Right lung (tissue), 2 donors: ENCODE measurements at regions not wholly inside any gene's neighbourhood (a gene's known extent, or its start where the extent isn't known, plus 50 kb on each side); places are given as distances from the start of the nearest gene placed in this dataset.

Experiments used
- DNase-seq, 2 donors: peaks; one replicate each; pipeline ENCODE4 v3.0.0-alpha.2; 2013

DNA sequence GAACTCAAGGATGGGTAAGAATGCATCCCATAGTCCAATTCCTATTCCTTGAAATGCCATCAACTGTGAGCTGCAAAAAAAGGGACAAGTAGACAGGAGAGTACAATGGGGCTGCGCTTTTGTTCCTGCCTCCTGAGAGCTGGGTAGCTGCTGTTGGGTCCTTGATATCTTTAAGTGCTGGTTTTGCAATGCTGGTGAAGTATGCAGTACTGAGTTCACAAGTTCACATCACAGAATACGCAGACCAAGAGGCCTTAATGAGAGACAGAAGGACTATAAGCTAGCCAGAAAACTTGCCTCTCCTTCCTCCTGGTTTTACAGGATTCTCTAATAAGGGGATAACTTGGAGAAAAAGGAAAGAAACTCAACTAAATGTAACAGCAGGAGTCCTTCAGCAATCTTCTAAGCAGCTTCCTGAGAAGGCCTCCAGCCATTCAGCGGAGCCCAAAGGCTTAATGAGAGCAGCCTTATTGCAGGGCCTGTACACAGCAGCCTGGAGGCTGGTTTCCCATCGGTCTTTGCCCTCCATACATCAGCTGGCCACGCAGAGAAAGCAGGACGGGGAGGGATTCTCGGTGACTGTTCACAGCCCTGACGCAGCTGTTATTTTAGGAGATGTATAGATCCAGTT lies 293.1 kb downstream of the CDCA7 start:
- DNase-seq, result peak; percentile 38 to 46

DNA sequence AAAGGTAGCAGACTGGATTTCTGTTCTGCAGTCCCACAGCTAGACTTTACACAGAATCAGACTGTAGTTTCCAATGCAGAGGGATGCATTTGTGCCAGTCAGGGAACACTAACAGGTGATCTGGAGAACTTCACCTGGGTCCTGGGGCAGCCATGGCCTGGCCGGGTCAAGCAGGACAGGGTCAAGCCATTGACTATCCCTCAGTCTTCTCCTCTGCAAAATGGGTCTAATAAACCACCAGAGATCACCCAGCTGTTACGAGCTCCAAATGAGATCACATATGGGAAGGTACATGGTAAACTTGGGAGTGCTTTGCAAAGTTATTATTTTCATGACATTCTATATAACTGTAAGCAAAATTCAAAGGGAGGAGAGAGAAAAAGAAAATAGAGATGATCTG lies 294.1 kb downstream of the CDCA7 start:
- no peak for DNase-seq

DNA sequence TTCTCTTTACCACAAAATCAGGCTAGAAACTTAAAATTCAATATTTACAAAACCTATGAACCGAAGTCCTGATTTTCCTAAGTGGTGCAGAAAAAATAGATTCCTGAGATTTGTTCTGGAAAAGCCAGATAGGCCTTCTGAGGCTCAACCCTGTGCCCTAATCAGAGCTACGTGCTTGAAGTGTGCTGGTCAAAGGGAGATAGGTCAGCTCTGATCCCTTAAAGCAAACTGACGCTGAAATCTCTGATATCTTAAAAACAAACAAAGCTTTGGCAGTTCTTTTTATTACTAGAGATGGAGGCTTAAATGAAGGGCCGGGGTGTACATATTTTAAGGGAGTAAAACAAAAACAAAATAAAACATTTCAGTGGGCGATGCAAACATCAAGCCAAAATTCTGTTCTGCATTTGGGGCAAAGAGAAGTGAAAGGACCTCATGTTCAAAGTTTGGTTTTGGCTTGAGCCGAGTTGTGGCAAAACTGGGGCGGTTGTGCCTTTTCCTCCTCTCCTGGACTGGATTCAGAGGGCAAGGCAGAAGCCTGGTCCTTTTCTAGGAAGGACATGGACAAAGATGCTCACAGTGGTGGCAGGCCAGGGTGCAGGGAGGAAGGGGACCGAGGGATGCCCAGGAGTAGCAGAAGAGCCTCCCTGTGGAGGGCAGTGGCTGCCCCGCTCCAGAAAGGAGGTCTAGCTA lies 295.0 kb downstream of the CDCA7 start:
- DNase-seq, result no peak

DNA sequence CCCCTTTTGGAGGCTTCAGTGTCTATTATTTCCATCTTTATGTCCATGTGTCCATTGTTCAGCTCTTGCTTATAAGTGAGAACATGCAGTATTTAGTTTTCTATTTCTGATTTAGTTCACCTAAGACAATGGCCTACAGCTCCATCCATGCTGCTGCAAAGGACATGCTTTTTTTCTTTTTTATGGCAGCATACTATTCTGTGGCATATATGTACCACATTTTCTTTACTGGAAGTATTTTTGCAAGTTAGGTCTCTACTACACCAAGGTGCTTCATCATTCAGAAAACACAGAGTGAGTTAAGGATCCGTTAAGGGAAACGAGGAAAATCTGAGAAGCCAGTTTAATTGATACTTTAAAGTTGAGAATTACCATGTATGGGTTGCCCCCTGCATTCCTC lies 297.2 kb downstream of the CDCA7 start:
- DNase-seq, result no peak

DNA sequence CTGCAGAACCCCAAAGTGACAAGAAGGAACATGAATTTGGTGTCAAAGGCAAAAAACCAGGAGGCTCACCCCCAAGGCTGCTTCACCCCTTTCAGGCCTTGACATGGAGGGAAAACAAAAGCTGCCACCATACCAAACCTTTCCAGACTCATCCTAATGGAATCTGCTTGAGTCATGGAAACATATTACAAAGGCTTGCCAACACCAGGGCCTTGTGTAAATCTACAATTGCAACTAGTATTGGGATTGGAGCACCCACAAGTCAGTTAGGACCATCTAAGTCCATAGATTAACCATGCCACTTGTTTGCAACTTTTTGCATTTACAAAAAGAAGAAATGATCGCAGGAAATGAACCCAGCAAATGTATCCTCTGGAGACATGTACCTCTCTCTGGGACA lies 297.6 kb downstream of the CDCA7 start:
- DNase-seq, result no peak

DNA sequence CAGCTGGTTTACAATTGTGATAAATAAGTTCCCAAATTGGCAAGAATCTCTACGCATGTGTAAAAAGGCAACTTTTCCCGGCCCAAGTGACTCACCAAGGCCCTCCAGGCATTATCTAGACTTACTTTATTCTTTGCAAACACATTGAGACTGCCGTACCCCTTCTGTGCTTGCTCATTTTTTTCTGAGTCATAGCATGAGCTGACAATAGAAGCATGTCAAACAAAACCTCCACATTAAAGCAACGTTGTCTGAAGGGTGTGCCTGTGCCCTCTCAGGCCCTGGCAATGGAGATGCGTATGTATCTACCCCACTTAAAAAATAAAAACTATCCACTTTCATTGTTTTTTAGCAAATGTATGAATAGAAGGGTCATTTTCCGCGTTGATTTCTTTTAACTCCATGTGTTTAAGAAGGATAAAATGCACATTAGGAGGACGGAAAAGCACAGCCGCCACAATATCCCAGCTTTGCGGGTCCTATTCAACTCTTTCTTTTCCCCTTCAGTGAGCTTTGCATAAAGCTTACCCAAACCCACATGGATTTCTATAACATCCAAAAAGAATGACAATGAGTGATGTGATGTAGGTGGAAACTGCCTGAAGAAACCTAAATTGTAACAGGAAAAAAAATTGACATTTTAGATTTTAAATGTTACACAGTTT lies 298.2 kb downstream of the CDCA7 start:
- no peak for DNase-seq

DNA sequence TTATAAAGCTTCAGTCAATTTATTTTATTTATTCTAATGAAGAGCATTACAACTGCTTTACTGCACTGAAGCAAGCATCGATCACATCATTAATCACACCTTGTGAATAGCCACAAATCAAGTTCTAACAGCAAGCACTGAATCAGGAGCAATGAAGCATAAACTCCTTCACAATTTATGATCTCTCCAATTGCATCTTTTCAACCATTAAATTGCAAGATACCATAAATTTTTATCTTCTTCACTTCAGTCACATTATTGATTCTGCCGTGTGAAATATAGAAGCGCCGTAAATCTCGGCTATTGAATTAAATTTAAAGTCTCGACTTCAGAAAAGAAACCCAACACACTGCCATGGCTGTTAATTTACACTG lies 298.7 kb downstream of the CDCA7 start:
- no peak for DNase-seq

DNA sequence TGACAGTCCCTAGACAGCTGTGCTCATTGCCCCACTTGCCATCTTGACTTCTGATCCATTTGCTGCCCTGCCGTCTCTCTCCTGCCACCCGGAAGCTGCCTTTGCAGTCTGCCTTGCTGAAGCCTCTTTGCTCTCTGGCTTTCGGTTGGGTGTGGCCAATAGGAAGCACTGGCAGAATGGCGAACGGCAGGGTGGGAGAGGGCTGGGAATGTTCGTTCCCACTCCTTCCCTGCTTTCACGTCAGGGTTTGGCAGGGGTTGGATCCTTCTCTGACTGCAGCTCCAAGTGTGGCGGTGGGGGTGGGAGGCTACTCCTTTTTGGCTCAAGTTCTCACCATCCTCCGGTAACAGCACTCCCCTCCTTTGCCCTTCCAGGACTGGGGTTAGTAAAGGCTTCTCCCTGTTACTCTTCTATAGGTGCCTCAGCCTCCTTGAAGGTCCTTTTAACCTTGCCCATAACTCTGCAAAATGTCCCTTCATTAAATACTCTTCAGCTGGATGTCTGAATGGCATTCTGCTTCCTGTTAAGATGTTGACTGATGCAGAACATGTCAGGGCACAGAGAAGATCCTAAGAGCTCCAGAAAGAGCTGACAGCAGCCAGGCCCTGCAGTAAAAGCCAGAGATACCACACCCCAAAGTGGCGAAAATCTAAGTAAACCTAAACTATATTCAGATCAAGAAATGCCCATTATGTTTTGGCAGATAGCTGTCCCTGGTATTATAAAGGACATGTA lies 299.7 kb downstream of the CDCA7 start:
- no peak for DNase-seq

DNA sequence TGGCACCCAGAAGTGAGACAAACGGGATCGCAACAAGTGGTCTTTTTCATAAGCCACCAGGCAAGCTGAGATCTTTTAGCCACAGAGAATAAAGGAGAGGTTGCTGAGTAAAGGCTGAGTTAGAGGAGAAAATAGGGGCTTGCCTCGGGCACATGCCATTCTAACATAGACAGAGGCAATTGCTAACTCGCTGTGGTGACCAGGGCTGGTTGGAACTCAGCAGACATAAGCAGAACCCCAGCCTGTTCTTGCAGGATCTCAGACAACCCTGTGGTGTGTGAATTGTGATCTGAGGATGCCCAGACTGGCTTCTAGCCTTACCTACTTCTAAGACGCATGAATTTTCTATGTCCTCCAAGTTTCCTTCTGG lies 300.2 kb downstream of the CDCA7 start:
- no peak for DNase-seq

DNA sequence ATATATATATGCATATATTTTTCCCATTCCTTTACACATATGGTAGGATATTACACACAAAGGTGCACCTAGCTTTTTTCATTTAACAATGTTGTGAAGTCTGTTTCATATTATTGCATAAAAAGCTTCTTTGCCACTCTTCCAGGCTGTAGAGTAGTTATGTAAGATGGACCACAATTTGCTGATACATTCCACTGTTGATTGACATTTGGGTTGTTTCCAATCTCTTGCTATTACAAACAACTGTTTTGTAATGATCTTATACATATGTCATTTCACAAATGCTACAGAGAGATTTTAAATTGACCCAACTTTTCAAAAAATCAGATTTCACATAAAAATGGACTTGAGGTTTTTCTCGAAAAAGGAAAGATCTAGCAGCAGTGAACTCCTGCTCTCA lies 301.4 kb downstream of the CDCA7 start:
- no peak for DNase-seq

DNA sequence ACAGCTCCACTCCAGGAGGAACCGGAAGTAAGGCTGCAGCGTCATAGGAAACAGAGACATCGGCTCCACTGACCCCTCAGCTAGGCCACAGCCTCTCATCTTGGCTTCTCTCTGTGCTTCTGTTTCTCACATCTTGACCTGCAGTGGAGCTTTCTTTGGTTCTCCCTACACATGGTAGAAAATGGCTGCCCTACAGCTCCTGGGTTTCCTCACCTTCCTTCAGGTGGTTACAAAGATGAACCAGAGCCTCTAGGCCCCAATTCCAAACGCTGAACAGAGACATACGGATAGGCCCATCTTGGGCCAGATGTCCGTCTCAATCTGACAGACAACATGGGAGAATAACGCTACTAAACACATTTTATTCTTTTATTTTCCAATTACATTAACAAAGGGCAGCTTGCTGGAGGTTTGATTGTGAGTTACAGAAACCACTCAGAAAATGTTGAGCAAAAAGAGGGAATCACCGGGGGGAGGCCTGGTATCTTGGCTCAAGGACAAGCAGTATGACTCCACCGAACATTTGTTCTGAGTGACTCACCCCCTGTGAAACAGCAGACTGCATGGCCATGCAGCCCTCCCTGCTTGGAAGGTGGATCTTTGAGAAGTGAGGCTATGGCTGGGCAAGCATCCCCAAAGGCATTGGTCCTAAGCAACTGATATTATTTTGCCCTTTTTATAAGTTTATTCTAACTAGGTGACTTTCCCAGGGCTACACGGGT lies 303.5 kb downstream of the CDCA7 start:
- no peak for DNase-seq

DNA sequence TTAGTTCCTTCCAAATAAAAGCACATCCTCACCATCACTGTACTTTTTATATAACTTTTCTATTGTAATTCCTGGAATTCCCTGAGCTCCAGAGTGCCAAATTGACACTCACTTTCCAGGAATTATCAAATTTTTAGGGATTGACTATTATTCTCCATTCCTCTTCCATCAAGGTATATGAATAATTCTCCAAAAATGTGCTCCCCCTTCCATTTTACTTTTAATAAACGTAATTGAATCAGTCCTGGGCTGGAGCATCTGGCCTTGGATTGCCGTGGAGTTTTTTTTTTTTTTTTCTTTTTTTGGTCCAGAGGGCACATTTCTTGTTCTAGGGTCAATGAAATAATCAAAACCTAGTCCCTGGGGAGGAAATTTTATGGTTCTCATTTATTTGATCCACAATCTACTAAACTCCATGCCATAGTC lies 304.3 kb downstream of the CDCA7 start:
- no peak for DNase-seq

DNA sequence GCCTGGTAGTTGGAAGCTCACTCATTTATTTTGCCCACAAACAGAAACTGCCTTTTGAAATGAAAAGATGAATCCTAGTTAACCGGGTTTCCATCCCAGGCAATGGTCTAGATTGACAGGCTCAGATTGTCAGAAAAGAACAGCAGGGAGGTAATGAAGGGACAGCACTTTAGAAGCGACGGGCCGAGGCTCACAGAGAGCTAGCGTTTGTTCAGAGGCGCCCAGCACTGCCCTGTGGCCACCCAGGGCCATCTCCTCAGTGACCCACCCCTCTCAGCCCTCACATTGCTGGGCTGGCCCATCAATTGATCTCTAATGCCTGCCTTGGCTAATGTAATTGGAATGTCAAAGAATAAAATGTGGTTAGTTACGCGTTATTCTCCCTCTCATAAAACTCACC lies 304.8 kb downstream of the CDCA7 start:
- no peak for DNase-seq

DNA sequence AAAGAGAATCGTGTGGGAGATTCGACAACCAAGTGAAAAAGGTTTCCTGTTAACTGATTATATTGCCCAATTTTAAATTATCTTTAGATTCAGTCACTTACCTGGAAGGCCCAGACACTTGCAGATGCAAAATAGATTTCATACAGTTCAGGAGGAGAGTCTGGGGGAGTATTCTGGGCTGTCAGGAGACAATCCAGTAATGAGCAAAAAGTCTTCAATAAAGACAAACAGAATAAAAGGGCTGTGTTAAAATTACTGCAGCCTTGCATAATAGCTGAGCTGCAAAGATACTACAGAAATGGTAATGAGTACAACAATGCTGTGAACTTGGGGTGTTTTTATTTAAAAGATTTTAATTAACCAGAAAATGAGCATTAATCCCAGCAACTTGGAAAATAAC lies 303.6 kb downstream of the SP3 start:
- no peak for DNase-seq

DNA sequence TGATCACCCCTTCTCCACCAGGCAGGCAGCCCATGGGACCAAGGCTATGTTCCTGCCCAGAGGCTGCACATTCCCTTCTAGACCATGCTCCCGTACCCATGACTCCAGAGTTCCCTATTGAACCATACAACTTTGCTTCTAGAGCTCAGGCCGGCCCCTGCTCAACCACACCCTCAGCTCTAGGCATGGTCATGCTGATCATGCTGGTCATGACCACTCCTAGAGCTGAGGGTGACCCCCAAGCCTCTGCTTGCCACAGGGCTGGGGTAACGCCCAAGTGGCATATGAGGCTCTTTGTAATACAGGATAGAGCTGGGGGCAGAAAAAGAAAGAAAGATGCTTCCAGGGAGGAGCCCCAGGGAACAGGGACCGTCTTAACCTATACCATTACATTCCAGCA lies 301.8 kb downstream of the SP3 start:
- no peak for DNase-seq

DNA sequence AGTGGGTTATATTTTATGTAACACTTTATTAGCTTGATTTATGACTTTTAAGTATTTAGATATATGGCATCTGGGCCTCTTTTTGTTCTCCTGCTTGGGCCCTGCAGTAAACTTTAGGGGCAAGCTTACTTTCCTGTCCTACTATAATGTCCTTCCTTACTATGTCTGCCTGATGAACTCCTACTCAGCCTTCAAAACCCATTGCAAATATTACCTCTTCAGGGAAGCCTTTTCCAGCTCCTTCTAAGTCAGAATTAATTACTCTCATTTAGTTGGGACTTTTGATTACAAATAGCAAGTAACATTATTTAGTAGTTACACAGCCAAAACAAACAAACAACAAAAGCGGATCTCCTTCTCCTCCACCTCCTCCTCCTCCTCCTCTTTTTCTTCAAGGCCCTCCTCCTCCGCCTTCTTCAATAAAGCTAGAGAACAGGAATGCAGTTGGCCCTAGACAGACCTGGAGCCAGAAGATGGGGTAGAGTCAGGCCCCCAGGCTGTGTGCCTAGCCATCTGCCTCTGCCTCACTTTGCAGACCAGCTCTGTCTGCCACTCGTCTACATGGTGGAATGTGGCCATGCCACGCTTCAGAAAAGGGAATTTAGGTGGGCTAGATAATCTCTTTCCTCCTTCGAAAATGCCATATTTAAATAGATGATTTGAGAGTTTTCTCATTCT lies 301.2 kb downstream of the SP3 start:
- DNase-seq, result no peak

DNA sequence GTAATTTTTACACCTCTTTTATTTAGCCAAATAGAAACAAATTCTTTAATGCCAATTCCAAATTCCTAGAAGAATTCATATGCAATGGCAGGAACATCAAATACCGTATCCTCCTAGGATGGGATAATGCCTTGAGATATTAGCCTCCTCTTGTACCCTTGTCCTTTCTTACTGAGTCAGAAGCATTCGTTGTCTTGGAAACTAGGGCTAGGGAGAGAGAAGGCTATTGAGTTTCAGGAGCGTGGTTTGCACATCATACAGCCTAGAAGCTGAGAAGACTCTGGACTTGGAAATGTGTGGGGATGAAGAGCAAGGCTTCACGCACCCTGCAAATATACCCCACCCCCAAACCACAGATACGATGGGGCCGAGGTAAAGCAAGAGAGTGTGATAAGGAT lies 300.7 kb downstream of the SP3 start:
- no peak for DNase-seq

DNA sequence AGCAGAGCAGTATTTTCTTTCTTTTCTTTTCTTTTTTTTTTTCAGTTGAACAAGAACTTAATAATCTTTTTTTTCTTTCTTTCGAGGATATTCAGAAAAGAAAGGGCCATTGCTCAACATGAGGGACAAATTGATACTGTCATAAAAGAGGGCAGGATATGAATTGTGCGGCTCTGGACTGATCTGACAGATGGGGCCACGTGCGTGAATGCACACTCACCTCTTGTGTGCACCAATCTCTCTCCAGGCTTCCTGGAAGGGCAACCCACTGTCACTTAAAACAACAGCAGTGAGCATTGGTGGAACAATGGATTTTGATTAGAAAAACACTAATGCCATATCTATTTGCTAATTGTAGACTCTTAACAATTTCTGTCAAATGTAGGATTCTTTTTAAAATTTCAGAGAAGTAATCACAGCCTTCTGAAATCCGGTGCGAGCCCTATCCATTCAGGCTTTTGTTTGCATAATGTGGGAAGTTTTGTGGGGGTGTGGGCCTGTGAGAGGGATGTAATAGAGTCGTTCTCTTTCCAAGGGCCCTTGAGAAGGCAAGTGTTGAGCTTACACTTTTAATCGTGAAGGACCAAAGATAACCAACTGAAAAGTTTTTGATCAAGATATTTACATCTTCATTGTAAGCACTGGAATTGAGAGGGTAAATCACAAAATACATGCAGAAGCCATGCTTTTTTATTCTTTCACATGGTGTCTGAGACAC lies 298.8 kb downstream of the SP3 start:
- no peak for DNase-seq

DNA sequence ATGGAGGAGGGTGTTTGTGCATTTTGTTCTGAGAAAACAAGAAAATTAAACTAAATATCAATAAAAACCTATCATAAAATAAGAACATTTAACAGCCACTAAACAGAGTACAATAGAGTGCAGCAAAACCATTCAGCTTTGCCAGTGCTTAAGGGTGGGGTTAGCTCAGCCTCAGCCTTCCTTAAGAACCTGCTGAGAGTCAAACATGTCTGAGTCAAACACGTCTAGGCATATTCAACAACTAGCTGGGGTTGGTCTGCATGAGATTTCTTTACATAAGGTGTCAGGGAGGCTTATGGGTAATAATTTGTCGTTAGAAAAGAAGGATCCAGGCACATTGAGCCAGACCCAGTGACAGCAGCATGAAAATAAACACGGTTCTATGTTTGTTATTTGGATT lies 298.2 kb downstream of the SP3 start:
- no peak for DNase-seq

DNA sequence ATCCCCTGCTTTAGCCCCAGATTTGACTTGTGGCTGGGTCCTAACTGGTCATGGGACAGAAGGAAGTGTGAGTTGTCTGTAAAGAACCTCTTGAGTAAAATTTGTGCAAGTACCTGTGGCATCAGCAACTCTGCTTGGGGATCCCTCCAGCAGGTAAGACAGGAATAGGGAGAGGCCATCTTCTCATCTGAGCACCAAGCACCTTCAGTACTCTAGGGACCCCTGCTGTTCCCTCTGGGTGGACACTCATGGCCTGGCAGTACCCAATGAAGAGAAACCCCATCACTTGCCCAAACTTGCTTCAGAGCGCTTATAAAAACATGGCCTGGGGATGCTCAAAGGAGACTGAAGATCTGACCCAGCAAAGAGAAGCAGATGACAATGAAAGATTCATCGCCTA lies 297.8 kb downstream of the SP3 start:
- DNase-seq, result no peak

DNA sequence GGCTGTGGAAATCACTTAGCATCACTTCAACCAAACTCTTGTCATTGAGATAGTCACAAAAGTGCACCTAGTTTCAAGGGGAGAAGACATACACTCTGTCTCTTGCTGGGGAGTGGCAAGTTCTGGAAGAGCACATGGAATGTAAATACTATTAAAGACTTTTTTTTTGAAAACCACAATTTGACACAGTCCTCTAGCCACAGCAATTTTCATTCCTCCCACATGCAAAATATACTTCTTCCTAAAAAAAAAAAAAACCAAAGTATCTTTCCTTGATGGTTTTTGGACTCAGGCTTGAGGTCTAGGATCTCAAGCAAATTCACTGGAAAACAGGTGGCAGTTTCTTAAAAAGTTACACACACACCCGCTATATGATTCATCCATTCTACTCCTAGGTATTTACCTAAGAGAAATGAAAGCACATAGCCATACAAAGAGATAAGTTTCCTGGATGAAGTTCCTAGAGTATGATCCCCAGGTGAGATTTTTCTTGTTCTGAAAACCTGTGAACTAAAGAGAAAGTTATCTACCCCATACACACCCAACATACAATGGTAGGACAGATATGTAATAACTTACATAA lies 295.8 kb downstream of the SP3 start:
- no peak for DNase-seq
